Common myeloid progenitor, CD34-positive (primary cell): ENCODE measurements at regions not wholly inside any gene's neighbourhood (a gene's known extent, or its start where the extent isn't known, plus 50 kb on each side); places are given as distances from the start of the nearest gene placed in this dataset.

Source experiments
- CTCF ChIA-PET: fragments of 350-600 bp; sonication (Branson Sonifier 250); formaldehyde crosslinking; loops from one replicate; lab custom pipeline; 2021; ENCODE audit warnings: antibody characterized with exemption; lab: Charles Lee
- POLR2A ChIA-PET: fragments of 350-600 bp; sonication (Branson Sonifier 250); formaldehyde crosslinking; loops from one replicate; lab custom pipeline; 2021; ENCODE audit warnings: antibody characterized with exemption; lab: Charles Lee
- DNase-seq, 3 donors: peaks; one replicate each; pipeline versions ENCODE4 v3.0.0 to v3.0.0-alpha.2; 2013
- H3K27ac ChIP-seq, 2 experiments: 1 replicate in 1 of 2; 2 replicates in 1 of 2; pipeline ENCODE4 v1.7.0; 2013; ENCODE audit warnings: inconsistent platforms in 2 of 2, low read length in 2 of 2, mild to moderate bottlenecking in 2 of 2, low read depth in 1 of 2, moderate library complexity in 1 of 2; ENCODE audit not compliant: severe bottlenecking in 2 of 2, insufficient read depth in 1 of 2, poor library complexity in 1 of 2
- H3K27me3 ChIP-seq, 5 experiments: replicated peaks in 2 of 5; 1 replicate in 3 of 5; 2 replicates in 2 of 5; pipeline versions ENCODE4 v1.6.1 to v1.7.0; 2013; ENCODE audit warnings: low read length in 4 of 5, mild to moderate bottlenecking in 2 of 5, moderate library complexity in 2 of 5, inconsistent platforms in 1 of 5; ENCODE audit not compliant: insufficient read depth in 5 of 5, control insufficient read depth in 4 of 5
- H3K36me3 ChIP-seq, 4 experiments: 1 replicate in 2 of 4; 2 replicates in 2 of 4; pipeline versions ENCODE4 v1.6.1 to v1.7.0; 2013; ENCODE audit warnings: low read length in 3 of 4, control low read depth in 1 of 4, mild to moderate bottlenecking in 1 of 4; ENCODE audit not compliant: control insufficient read depth in 4 of 4, insufficient read depth in 4 of 4
- H3K4me1 ChIP-seq, 4 experiments: 1 replicate in 3 of 4; 2 replicates in 1 of 4; pipeline versions ENCODE4 v1.6.1 to v1.7.1; 2013; ENCODE audit warnings: low read length in 3 of 4, mild to moderate bottlenecking in 3 of 4, control low read depth in 1 of 4, inconsistent platforms in 1 of 4, moderate library complexity in 1 of 4; ENCODE audit not compliant: control insufficient read depth in 4 of 4, insufficient read depth in 4 of 4; ENCODE audit errors: control extremely low read depth in 1 of 4
- H3K4me3 ChIP-seq, 7 experiments: 1 replicate in 4 of 7; 2 replicates in 3 of 7; pipeline versions ENCODE4 v1.5.1 to v1.7.0; 2013; ENCODE audit warnings: mild to moderate bottlenecking in 7 of 7, low read length in 6 of 7, moderate library complexity in 6 of 7, inconsistent platforms in 2 of 7, low read depth in 2 of 7, control low read depth in 1 of 7; ENCODE audit not compliant: insufficient read depth in 4 of 7, control insufficient read depth in 1 of 7; ENCODE audit errors: extremely low read depth in 1 of 7
- H3K9me3 ChIP-seq, 5 experiments: 1 replicate in 4 of 5; 2 replicates in 1 of 5; pipeline versions ENCODE4 v1.6.1 to v1.7.1; 2013; ENCODE audit warnings: low read length in 4 of 5, mild to moderate bottlenecking in 2 of 5, inconsistent platforms in 1 of 5, low read depth in 1 of 5, moderate library complexity in 1 of 5; ENCODE audit not compliant: control insufficient read depth in 4 of 5, insufficient read depth in 2 of 5; ENCODE audit errors: control extremely low read depth in 1 of 5
- WGBS: methylation state at CpG from one replicate; pipeline ENCODE4 v1.1.5; 2013; ENCODE audit not compliant: insufficient coverage; 5-methylcytosine and 5-hydroxymethylcytosine counted together

- Histone ChIP-seq H3K4me3 (no peak overlapping the region), H3K9me3 (no peaks in the 10 kb centered on the region), H3K36me3 (no peaks in the 10 kb centered on the region), H3K27ac (no peak overlapping the region), H3K4me1 (peaks cover 3 to 12% (median 8%) of the 10 kb centered on the region in 4 experiments), H3K27me3 (no peaks in the 10 kb centered on the region)
- POLR2A ChIA-PET = no interaction called here
- CTCF ChIA-PET = interaction anchor here (1.3 kb wide), 1 partner anchor 17 kb away, joined by 4 read pairs; no protein-coding TSS in a partner anchor
- 0% methylated on average over 1 of the region's 2 CpGs for WGBS
- no peak for DNase-seq
Measured at GRCh38 chrX:109874548-109874947, 128.4 kb upstream of the TMEM164 start.

DNA sequence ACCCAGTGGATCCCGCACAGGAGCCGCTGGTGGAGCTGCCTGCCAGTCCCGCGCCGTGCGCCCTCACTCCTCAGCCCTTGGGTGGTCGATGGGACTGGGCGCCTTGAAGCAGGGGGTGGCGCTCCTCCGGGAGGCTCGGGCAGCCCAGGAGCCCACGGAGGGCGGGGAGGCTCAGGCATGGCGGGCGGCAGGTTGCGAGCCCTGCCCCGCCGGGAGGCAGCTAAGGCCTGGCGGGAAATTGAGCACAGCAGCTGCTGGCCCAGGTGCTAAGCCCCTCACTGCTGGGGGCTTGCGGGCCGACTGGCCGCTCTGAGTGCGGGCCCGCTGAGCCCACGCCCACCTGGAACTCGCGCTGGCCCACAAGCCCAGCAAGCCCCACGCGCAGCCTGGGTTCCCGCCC lies 127.1 kb upstream of the TMEM164 start:
- peaks cover 3 to 12% (median 8%) of the 10 kb centered on the region in 4 experiments for H3K4me1 ChIP-seq
- CTCF ChIA-PET = no interaction called here
- no peak overlapping the region for H3K4me3 ChIP-seq
- no peaks in the 10 kb centered on the region for H3K9me3 ChIP-seq
- DNase-seq = no peak
- no peaks in the 10 kb centered on the region for H3K36me3 ChIP-seq
- no peak overlapping the region for H3K27ac ChIP-seq
- POLR2A ChIA-PET = no interaction called here
- no peaks in the 10 kb centered on the region for H3K27me3 ChIP-seq
- 93% methylated on average over 25 of the region's 30 CpGs for WGBS

DNA sequence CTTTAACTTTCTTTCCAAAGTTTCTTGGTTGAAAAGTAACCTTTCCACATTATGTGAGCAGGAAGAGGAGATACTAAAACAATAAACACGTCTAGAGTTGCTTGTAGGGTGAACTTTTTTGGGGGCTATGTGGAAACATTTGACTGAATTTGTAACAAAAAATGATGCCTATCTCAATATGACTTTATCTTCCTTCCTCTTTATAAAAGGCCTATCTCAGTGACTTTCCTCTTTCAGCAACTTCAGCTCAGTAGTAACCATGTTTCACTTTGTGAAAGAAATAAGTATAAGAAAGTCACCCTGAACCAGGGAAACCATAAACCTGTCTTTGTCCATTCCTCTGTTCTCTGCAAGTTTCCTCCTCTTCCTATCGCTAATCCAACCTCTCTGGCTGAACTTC lies 124.7 kb upstream of the TMEM164 start:
- ChIA-PET CTCF (interaction anchor here (0.7 to 2.5 kb wide), 6 partner anchors 14 to 277 kb away, joined by 3 to 11 read pairs (median 3); no protein-coding TSS in a partner anchor), POLR2A (no interaction called here)
- Histone ChIP-seq H3K27ac (no peak overlapping the region), H3K9me3 (no peaks in the 10 kb centered on the region), H3K4me3 (no peak overlapping the region), H3K27me3 (no peaks in the 10 kb centered on the region), H3K4me1 (peaks cover 3 to 9% (median 8%) of the 10 kb centered on the region in 4 experiments), H3K36me3 (no peaks in the 10 kb centered on the region)
- DNase-seq = peak in 2 of 3 donors; percentile 22 to 32
- 33% methylated on average over 1 of the region's 2 CpGs for WGBS

GRCh38 chrX:109879991-109880390 lies 122.9 kb upstream of the TMEM164 start:
- ChIA-PET CTCF (interaction anchor here (1.1 to 2.5 kb wide), 2 partner anchors 11 to 167 kb away, joined by 3 to 11 read pairs; no protein-coding TSS in a partner anchor), POLR2A (no interaction called here)
- DNase-seq = no peak
- Histone ChIP-seq H3K9me3 (no peaks in the 10 kb centered on the region), H3K36me3 (no peaks in the 10 kb centered on the region), H3K4me3 (no peak overlapping the region), H3K27ac (no peak overlapping the region), H3K4me1 (peaks cover 3 to 9% (median 8%) of the 10 kb centered on the region in 4 experiments), H3K27me3 (no peaks in the 10 kb centered on the region)
- WGBS = no CpG with 5 or more reads among the region's 2 CpGs

DNA sequence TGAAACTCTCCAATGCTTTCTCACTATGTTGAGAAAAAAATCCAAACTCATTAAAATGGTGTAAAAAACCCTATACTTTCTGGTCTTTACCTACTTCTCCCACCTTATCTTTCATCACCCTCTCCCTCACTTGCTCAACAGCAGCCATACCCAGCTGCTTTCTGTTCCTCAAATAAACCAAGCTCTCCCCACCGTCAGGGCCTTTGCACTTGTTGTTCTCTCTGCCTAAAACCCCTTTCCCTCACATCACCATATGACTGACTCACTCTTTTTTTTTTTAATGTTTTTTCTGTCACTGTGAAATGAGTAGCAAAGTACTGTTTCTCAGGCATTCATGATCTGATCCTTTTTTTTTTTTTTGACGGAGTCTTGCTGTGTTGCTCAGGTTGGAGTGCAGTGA lies 122.3 kb upstream of the TMEM164 start:
- H3K9me3 ChIP-seq = no peaks in the 10 kb centered on the region
- no peak overlapping the region for H3K27ac ChIP-seq
- no CpG with 5 or more reads among the region's 2 CpGs for WGBS
- H3K27me3 ChIP-seq = no peaks in the 10 kb centered on the region
- H3K4me1 ChIP-seq = peaks cover 3 to 9% (median 8%) of the 10 kb centered on the region in 4 experiments
- H3K4me3 ChIP-seq = no peak overlapping the region
- POLR2A ChIA-PET = no interaction called here
- H3K36me3 ChIP-seq = no peaks in the 10 kb centered on the region
- DNase-seq = peak in 2 of 3 donors; percentile 44 to 53
- CTCF ChIA-PET = interaction anchor here (1.1 to 2.5 kb wide), 3 partner anchors 10 to 168 kb away, joined by 3 to 11 read pairs (median 3); no protein-coding TSS in a partner anchor

GRCh38 chrX:109886122-109886761 lies 116.7 kb upstream of the TMEM164 start:
- Histone ChIP-seq H3K36me3 (no peaks in the 10 kb centered on the region), H3K4me3 (no peak overlapping the region), H3K27ac (no peak overlapping the region), H3K27me3 (peaks cover 0 to 3% (median 0%) of the 10 kb centered on the region in 5 experiments), H3K9me3 (no peaks in the 10 kb centered on the region), H3K4me1 (peaks cover 12 to 37% (median 22%) of the 10 kb centered on the region in 4 experiments)
- WGBS = 35% methylated on average over 3 of the region's 4 CpGs
- ChIA-PET POLR2A (no interaction called here), CTCF (interaction anchor here (1.0 to 4.1 kb wide), 4 partner anchors 31 to 177 kb away, joined by 3 to 42 read pairs (median 4); no protein-coding TSS in a partner anchor)
- peak; percentile 42 to 61 (median 53) for DNase-seq
